GM04503 (cell line): ENCODE measurements at regions not wholly inside any gene's neighbourhood (a gene's known extent, or its start where the extent isn't known, plus 50 kb on each side); places are given as distances from the start of the nearest gene placed in this dataset.

Experiments used
- DNase-seq: peaks from one replicate; pipeline ENCODE4 v3.0.0-alpha.2; 2012; ENCODE audit warnings: low read depth

DNA sequence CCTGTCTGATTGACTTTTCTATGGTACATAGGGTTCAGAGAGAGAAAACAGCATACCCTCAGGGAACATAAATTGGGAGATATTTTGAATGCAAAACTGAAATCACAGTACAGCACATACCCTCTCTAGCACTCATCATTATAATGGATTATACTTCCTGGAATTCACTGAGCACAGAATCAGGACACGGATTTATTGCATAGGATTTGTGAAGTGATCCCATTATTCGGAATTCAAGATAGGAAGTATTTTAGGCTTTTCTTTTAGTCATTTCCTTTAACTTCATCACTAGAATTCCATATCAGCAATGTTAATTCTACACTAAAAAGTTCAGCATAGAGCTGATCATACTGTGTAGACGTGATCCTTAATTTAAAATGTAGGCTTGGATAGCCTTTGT is 407.0 kb downstream of the PID1 start:
- DNase-seq, result no peak

DNA sequence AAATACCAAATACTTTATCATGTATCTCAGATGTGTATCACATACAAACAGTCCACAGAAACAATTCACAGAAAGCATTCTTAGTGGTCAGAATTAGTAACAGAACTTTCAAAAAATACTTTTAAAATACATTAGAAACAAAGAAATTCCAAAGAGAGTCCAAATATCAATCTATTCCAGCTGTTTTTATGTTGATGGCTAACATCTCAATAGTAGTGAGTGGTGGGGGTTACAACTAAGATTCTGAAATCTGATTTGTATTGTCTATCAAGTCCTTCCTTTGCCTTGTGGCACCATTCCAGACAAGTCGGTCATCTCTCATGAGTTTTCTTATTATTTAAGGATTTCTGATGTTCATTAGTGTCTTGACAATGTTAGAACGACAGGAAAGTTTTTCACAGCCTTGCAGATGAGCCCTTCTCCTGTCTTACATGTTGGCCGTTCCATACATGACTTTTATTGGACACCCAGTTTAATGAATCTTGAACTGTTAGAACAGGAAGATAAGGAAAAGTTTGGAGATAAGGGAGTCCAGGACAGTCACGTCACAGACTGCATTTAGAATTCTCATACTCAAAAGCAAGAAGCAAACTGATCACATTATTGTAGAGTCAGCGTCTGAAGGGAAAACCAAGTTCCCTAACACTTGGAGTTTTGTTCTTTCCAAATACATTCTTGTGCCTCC is 410.3 kb downstream of the PID1 start:
- no peak for DNase-seq

DNA sequence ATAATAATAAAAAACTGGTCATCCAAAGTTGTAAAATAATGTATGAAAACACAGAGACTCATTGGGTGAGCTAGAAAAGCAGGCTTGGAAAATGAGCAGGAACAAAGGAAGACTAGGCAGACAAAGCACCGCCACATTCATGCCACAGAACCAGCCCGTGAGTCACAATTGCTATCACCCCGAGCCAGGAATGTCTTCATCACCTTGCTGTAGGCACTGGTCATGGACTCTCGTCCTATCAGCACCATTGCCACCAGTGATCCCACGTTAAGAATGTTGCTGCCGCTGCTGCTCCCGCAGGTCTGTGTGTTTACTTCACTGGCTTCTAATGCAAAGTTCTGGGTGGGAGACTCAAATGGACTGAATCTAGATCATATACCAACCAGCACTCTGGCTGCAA is 417.9 kb downstream of the PID1 start:
- no peak for DNase-seq

DNA sequence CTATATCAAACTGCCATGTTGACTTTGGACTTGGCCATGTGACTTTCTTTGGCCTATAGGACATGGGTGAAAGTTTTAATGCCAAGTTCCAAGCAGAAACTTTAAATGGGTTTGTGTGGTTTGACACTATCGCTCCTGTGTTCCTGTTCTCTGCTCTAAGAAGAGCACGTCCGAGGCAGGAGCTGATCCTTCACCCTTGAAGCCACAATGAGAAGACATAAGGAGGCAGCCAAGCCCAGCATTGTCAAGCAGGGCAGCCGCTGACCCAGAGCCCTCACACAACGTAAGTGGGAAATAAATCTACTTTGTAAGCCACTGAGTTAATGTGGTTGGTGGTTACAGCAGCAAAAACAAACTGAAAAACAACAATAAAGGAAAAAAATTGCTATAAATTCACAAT is 422.4 kb downstream of the PID1 start:
- no peak for DNase-seq

DNA sequence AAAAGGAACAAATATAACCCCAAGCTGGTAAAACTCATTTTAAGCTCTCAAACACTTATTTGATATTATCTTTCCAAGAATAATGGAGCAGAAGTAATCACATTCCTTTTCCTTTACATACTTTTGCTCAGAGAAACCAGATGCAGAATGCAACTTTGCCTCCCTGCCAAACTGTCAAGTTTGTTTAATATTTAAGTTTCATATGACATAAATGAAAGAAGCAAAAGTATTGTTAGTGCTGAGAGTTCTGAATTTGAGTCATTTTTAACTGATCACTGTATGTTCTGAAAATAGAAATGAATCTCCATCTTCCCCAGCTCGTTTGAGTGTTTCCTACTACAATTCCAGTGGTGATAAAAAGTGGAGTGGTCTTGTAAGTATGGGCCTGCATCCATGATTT is 423.4 kb downstream of the PID1 start:
- DNase-seq, result no peak

DNA sequence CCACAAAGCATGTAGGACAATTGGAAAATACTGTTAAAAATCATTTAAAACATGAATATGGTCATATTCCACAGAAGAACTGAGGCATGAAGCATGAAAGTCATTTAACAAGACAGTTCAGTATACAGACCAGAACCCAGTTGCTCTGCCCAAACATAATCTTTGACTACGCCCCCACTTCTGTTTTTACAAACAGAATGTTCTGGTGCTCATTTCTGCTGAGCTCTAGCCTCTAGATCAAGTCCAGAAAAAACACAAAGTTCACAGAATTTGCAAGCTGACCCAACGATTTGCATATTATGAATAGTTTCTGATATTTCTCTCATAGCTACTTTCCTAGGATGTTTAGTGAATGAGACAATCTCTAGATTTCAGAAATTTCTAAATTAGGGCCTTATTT is 424.9 kb downstream of the PID1 start:
- DNase-seq, result no peak

DNA sequence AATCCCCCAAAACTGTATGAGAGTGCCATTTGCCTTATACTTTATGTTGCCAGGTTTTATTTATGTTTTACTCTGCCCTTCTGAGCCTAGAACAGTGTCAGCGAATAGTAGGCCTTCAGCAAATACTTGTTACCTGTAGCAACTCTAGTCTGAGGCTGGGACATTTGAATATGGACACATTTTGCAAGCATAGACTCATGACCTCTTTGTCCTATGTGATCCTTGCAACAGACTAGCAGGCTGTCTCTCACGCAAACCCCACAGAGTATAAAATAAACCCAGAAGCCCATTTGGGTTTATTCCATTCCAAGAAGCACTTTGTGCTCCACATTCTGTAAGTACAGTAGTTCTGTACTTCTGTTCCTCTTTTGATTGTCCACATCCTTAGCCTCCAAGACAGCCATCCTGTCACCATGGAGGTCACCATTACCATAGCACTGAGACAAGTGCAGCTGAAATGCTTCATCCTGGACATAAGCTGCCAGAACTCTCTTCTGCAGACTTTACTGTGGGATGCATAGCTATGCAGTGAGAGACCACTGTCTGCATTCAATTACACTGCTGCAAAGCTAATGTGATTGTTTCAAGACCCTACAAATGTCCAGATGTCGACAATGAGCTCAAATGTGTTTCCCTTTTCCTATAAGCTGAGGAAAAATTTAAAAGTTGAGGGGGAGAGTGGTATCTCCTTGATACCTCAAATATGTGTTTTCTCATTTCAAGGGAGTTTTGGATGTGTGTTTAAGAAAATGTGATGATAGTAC is 425.7 kb downstream of the PID1 start:
- DNase-seq, result no peak

DNA sequence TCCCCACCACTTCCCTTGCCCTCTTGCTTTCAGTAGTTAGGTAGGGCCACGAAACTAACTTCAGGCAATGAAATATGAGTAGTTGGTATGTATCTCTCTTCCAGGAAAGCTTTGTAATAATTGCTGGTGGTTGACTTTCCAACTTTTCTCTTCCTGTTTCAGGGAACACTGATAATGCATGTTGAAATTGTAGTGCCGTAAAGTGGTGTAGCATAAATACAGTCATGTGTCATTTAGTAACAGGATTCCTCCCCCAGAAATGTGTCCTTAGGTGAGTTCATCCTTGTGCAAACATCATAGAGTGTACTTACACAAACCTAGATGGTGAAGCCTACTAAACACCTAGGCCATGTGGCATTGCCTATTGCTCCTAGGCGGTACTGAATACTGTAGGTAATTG is 429.2 kb downstream of the PID1 start:
- no peak for DNase-seq

DNA sequence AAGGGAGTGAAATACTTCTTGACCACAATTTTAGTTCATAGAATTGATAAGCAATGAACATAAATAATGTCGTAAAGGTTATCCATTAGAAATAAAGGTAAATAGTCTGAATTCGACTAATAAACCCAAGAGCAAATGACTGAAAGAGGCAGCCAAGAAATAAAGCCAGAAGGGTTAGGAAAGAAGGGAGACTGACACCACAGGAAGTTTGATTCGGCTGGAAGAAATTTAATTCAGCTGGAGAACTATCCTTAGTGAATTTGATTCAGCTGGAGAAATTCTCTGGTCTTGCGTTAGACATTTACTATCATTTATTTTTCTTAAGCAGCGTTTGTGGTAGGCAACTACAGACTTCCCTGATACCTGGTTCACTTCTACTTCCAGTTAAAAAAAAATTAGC is 429.6 kb downstream of the PID1 start:
- no peak for DNase-seq

DNA sequence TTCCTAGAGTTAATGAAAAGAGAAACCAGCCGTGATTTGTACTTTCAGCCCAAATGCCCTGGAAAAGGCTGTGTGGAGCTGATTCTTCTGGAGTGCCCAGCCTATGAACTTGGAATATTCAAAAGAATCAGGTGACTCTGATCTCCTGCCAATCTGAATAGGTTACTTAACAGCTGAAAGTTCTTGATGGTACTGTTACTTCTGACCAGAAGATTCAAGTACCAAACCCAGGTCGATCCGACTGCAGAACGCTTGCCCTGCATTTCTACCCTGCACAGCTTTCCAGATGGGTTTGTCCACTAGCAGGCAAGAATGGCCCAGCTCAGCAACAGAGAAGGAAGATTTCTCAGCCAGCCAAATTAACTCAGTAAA is 430.4 kb downstream of the PID1 start:
- no peak for DNase-seq

DNA sequence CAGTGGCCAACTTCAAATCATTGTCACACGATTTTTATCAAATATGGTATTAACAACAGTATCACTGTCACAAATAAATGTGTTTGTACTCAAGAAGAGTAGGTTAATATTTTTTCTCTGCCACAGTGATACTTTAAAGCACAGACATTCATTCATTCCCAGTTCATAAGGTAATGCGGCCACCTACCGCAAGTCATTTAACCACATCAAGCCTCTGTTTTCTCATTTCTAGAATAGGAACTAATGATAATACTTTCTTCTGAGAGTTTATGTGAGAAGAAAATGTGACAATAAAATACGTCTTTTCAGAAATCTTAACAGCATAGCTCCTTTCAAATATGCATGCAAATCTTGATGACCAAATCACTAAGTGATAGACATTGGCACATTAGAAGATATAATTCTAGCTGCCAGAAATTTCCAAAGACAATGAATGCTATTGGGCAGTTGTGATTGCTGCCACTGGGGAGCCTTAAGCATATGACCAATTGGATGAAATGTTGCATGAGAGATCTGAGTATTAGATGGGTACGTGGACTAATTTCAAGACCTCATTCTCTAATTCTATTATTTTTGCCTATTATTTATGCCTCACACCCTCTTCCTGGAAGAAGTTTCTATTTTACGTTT is 430.9 kb downstream of the PID1 start:
- DNase-seq, result no peak

DNA sequence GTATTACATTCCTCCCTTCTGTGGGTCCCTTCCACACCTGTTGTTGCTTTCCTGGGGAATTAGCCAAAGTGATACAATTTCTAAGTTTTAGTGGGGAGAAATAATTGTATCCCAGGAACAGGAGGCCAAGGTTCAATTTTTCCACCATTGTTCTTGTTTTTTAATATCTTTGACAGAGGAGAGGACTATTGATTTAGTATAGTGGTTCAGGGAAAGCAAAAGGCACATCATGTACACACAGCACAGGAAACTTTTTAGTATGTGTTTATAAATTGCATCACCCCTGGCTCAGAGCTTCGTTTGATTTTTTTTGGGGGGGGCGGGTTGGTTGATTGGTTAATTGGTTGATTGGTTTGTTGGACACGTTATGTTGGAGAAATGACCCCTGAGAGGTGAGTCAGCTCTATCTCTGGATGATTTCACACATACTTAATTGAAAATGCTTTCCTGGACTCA is 431.6 kb downstream of the PID1 start:
- DNase-seq, result no peak

DNA sequence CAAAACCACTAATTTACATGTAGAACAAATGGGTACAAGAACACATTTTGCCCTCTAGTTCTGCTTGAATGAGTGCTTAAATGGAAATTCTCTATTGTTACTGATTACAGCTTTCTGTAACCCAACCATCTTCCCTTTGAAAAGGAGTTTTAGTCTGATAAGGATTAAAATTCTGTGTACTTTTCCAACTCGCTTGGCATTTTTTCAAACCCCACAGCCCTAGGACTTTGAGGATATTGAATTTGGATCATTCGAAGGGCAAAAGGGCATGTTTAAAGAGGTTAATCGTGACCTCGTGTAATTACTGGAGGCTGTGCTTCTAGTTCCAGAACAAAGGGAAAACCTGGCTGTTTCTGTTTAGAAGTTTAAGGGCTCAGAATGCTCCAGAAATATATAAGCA is 432.3 kb downstream of the PID1 start:
- no peak for DNase-seq

DNA sequence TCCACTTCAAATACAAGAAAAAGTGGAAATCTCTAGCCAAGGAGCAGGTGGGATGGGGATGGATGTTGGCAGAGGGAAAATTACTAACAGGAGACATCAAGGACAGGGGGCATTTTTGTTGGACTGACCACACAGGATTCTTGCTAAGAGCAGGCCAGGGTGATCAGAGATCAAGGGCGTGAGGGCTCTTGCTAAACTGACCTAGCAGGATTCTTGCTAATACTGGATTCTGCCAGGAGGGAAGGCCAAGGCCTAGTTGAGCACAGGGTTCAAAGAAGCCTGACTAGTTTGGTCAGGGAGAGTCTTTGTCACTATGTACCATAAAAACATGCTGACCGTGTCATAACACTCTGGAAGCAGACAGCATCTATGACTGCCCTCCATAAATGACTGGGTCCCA is 442.7 kb downstream of the PID1 start:
- DNase-seq, result no peak

DNA sequence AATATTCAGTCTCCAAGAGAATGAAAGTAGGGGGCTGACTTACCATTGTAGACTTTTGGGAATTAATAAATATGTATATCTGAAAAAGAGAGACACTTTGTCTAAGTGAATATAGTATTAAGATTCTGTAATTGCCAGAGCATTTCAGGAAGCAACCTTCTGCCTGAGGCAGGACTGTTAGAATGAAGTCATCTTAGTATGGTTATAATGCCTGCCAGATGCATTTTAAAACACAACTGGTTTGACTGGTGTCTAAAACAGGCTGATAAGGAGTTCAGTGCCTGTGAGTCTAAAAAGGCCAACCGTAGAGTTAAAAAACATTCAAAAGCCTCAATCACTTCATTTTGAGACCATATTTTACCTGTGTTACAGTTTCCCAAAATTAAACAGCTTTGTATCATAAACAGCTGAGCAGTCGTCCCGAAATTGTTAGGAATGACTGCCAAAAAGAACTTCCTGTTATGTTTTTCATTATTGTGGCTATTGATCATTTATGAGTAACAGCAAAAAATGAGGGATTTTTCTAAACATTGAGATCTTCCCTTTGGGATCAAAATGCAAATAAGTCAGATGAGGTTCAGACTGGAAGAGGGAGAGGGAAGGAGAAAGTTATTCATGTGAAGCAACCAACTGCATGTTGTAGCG is 443.9 kb downstream of the PID1 start:
- peak; percentile 16 for DNase-seq

DNA sequence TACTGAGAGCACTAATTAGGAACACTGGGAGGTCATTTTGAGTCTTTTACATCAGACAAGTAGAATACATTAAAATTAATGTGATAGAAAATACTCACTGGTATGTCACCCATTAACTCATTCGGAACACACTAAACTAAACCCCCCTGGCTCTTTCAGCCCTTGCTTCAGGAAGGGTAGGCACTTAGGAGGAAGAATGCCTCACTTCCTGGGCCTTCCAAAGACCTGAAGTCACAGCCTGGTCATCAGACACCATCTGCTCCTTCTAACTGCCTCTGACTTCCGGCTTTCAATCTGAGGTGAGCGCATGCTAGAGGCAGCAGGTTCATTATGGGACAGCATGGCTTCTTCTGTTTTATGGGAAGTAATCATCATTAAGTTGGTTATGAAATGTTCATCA is 451.4 kb downstream of the PID1 start:
- DNase-seq, result no peak

DNA sequence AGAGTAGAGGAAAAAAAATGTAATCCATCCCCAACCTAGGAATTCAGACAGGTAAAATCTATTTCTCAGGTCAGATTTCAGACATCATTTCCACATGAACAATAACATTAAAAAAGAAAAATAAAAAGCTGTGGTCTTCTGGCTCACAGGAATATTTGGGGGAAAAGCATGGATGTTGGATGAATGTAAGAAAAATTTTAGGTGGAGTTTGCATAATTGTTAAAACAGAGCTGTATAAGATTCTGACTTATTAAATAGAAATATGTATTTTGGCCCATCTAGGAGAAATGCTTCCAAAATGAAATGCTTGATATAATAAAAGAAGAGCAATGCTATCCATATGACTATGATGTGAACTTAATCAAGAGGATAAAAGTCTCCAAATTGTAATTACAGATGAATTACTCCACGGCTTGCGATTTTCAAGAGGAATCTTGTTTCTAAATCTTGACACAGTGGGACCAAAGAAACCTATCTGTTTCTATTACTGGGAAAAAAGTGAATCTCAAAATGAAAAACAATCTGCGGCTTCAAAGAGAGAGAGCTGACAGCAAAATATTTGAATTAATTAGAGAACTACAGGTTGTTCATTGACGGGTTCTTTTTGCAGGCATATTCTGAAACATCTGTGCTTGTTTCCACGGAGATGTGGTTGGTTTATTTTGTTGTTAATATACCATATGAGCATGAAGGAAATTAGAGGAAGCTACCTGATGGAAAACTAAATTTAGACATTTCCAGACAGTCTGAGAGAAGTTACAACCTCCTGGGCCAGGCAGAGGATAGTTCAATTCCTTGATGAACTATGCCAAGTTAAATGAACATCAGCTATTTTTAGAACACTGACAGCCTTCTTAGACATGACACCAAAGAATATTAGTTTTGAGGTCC is 468.7 kb downstream of the PID1 start:
- DNase-seq, result no peak

DNA sequence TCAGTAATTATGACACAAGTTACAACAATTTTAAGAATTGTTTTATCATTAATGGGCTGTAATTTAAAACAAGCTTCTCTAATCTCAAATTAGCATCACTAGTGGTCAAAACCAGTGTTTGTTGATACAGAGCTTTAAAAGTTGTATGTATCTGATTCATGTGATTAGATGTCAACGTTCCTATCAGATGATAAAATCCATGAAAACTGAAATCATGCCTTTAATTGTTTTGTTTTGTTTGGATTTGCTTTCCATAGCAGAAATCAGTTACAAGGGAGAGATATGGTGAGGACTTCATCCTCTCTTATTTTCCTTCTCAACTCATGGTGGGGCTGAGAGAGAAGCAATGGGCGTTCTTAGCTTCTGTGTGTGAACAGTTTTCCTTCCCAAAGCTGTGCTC is 469.6 kb downstream of the PID1 start:
- DNase-seq, result no peak

DNA sequence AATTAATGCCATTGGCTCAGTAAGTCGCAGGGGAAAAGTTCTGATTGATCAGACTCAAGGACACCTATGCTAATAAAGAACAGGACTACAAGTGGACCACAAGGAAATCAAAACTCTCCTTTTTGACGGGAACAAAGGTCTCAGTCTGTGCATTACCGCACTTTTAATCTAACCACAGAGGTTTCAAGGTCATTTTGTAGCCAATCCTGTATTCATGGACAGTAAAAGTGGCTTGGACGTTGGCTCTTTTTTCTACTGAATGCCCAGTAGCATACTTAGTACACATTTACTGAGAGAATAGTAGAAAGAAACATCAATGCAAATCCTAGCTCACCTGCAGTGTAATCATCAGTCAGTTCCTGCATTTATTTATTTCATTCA is 471.9 kb downstream of the PID1 start:
- no peak for DNase-seq

DNA sequence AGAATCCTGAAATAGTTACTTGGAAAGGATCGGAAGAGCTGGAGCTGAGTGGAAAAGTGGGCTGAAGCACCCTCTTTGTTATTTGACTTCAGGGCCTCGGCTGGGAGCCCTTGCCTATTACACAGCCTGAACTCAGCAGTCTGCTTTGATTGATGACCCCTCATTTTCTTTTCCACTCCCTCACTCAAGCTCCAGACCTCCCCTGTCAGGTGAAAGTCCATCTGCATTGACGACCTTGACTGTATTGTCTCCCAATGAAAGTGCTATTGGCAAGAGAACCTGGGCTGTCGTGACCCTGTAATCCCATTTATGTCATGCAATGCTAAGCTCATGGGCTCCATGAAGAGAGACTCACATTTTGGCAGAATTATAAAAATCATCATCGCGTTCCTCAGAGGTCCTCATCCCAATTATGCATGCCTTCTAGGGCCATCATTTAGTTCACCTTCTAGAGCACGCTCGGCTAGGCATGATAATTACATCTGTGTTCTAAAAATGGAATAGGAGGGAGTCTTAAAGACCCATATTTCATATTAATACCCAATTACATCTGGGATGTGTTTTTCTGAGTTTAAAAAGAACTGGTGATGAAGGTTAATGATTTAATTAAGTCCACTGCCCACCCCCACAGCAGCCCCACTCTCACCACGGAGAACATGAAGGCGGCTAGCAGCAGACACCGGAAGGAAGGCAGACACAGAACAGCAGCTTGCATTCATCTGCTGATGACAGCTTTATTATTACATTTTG is 472.5 kb downstream of the PID1 start:
- no peak for DNase-seq

DNA sequence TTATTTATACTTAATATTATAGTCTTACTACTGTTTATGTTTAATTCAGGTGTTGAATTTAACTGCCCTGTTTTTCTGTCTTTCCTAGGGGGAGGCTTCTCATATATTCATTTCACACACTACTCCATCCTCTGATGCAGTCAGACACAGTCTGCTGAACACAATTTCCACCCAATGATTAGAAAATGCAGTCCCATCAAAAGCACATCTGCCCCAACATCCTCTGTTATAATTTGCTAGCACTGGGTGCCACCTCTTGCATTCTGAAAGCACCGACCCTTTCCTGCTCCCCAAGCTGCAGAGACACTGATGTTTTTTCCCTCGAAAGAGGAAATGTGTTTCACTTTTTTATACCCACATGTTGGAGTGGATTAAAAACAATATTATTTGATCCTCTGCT is 474.7 kb downstream of the PID1 start:
- DNase-seq, result no peak
